ENCODE measurements at regions not wholly inside any gene's neighbourhood (a gene's known extent, or its start where the extent isn't known, plus 50 kb on each side); places are given as distances from the start of the nearest gene placed in this dataset.

DNA sequence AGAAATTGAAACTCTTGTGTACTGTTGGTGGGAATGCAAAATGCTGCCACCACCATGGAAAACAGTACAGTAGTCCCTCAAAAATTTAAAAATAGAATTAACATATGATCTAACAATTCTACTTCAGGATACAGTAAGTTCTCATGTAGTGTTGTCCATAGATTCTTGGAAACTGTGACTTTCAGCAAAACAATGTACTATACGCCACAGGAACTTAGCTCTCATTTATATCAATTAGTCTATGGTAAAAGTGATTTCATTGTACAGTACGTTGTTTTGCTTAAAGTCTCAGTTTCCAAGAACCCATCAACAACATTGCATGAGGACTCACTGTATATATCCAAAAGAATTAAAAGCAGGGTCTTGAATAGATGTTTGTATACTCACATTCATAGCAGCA lies 233.5 kb upstream of the GAS1 start:
- dilution Hi-C loops (cut with MboI; ENCODE audit: extremely low pct_ligation_motif_present, low sequenced_read_pairs): no loop called here
- H3K27ac ChIP-seq (ENCODE audit: control insufficient read depth, insufficient read depth, low read length): no peak overlapping the region
- H2AFZ ChIP-seq (ENCODE audit: control insufficient read depth, low read length): peak overlapping the region; percentile 19
- no peak overlapping the region for H3K4me3 ChIP-seq (ENCODE audit: control insufficient read depth in 2 of 3, extremely low read depth in 1 of 3, insufficient read depth in 2 of 3, low read depth in 1 of 3, low read length in 3 of 3)
- no peaks in the 10 kb centered on the region for H3K27me3 ChIP-seq (ENCODE audit: control insufficient read depth, extremely low read depth, insufficient read depth, low read length)
- H3K9me1 ChIP-seq (ENCODE audit: control insufficient read depth, extremely low read depth, insufficient read depth, low read length): peaks cover 3% of the 10 kb centered on the region
- no peak overlapping the region for H3K4me2 ChIP-seq (ENCODE audit: control insufficient read depth, extremely low read depth, insufficient read depth, low read depth, low read length)
- DNase-seq (ENCODE audit: low read depth, low spot score): no peak
- FAIRE-seq: peak; percentile 13
- no peaks in the 10 kb centered on the region for H3K9me3 ChIP-seq (ENCODE audit: control insufficient read depth, low read depth, low read length)
- H3K36me3 ChIP-seq (ENCODE audit: control insufficient read depth in 2 of 2, extremely low read depth in 1 of 2, insufficient read depth in 2 of 2, low read length in 2 of 2): no peaks in the 10 kb centered on the region
- H4K20me1 ChIP-seq (ENCODE audit: control insufficient read depth, extremely low read depth, insufficient read depth, low read length): no peaks in the 10 kb centered on the region
- H3K9ac ChIP-seq (ENCODE audit: control insufficient read depth, extremely low read depth, insufficient read depth, low read length): no peak overlapping the region
- peaks cover 24% of the 10 kb centered on the region for H3K4me1 ChIP-seq (ENCODE audit: control insufficient read depth, extremely low read depth, insufficient read depth, low read length)
- no peaks in the 10 kb centered on the region for H3K79me2 ChIP-seq (ENCODE audit: control insufficient read depth, insufficient read depth, low read length)
- TF ChIP-seq EZH2 (IDR thresholded peaks at IDR 0.05; ENCODE audit: low read length): no peak
- TF ChIP-seq, protein P1, sequence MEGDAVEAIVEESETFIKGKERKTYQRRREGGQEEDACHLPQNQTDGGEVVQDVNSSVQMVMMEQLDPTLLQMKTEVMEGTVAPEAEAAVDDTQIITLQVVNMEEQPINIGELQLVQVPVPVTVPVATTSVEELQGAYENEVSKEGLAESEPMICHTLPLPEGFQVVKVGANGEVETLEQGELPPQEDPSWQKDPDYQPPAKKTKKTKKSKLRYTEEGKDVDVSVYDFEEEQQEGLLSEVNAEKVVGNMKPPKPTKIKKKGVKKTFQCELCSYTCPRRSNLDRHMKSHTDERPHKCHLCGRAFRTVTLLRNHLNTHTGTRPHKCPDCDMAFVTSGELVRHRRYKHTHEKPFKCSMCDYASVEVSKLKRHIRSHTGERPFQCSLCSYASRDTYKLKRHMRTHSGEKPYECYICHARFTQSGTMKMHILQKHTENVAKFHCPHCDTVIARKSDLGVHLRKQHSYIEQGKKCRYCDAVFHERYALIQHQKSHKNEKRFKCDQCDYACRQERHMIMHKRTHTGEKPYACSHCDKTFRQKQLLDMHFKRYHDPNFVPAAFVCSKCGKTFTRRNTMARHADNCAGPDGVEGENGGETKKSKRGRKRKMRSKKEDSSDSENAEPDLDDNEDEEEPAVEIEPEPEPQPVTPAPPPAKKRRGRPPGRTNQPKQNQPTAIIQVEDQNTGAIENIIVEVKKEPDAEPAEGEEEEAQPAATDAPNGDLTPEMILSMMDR (optimal IDR thresholded peaks at IDR 0.05 in 1 of 3, IDR thresholded peaks at IDR 0.05 in 1 of 3, conservative IDR thresholded peaks at IDR 0.05 in 1 of 3; ENCODE audit: extremely low read depth in 1 of 3, insufficient read depth in 2 of 3, low read length in 3 of 3): no peak

DNA sequence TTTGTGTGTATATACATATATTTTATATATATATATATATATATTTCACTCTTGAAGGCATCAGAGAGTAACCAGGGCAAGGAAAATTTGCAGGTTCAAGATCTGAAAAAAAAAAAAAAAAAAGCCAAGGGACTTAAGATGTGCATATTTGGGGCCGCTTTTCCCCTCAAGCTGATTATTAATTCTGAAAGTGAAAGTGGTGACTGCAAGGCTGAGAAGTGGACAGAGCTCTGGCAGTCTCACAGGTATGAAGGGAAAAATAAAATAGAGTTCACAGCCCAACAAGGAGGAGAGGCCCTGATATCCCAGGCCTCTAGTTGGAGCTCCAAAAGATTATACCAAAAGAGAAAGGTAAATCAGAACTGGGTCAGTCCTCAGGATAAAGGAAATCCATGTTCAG lies 234.4 kb upstream of the GAS1 start:
- Histone ChIP-seq H3K9me3 (ENCODE audit: control insufficient read depth, low read depth, low read length) (no peaks in the 10 kb centered on the region), H3K79me2 (ENCODE audit: control insufficient read depth, insufficient read depth, low read length) (no peaks in the 10 kb centered on the region), H4K20me1 (ENCODE audit: control insufficient read depth, extremely low read depth, insufficient read depth, low read length) (no peaks in the 10 kb centered on the region), H3K4me2 (ENCODE audit: control insufficient read depth, extremely low read depth, insufficient read depth, low read depth, low read length) (no peak overlapping the region), H3K4me1 (ENCODE audit: control insufficient read depth, extremely low read depth, insufficient read depth, low read length) (peaks cover 24% of the 10 kb centered on the region), H3K36me3 (ENCODE audit: control insufficient read depth in 2 of 2, extremely low read depth in 1 of 2, insufficient read depth in 2 of 2, low read length in 2 of 2) (no peaks in the 10 kb centered on the region), H3K9ac (ENCODE audit: control insufficient read depth, extremely low read depth, insufficient read depth, low read length) (no peak overlapping the region), H3K4me3 (ENCODE audit: control insufficient read depth in 2 of 3, extremely low read depth in 1 of 3, insufficient read depth in 2 of 3, low read depth in 1 of 3, low read length in 3 of 3) (no peak overlapping the region), H3K27me3 (ENCODE audit: control insufficient read depth, extremely low read depth, insufficient read depth, low read length) (no peaks in the 10 kb centered on the region), H3K27ac (ENCODE audit: control insufficient read depth, insufficient read depth, low read length) (no peak overlapping the region), H2AFZ (ENCODE audit: control insufficient read depth, low read length) (peak overlapping the region; percentile 33), H3K9me1 (ENCODE audit: control insufficient read depth, extremely low read depth, insufficient read depth, low read length) (peaks cover 3% of the 10 kb centered on the region)
- dilution Hi-C loops (cut with MboI; ENCODE audit: extremely low pct_ligation_motif_present, low sequenced_read_pairs): no loop called here
- DNase-seq (ENCODE audit: low read depth, low spot score) (no peak), FAIRE-seq (no peak)
- no peak for TF ChIP-seq EZH2 (IDR thresholded peaks at IDR 0.05; ENCODE audit: low read length)
- TF ChIP-seq, protein P1 (optimal IDR thresholded peaks at IDR 0.05 in 1 of 3, IDR thresholded peaks at IDR 0.05 in 1 of 3, conservative IDR thresholded peaks at IDR 0.05 in 1 of 3; ENCODE audit: extremely low read depth in 1 of 3, insufficient read depth in 2 of 3, low read length in 3 of 3): no peak
